ENCODE measurements at regions not wholly inside any gene's neighbourhood (a gene's known extent, or its start where the extent isn't known, plus 50 kb on each side); places are given as distances from the start of the nearest gene placed in this dataset.

- no peak for TF ChIP-seq CTCF (IDR thresholded peaks at IDR 0.05; ENCODE audit: low read depth, low read length, poor library complexity, severe bottlenecking)
- no peak for TF ChIP-seq EZH2phosphoT487 (IDR thresholded peaks at IDR 0.05; ENCODE audit: borderline replicate concordance, low read length)
These were observed 352.1 kb upstream of the CD180 start for GRCh38 chr5:67548520-67549295.

All from DOHH2 (cell line).